Tibial artery (tissue), 4 donors: ENCODE measurements at regions not wholly inside any gene's neighbourhood (a gene's known extent, or its start where the extent isn't known, plus 50 kb on each side); places are given as distances from the start of the nearest gene placed in this dataset.

ENCODE experiments used
- DNase-seq, 2 donors: peaks; one replicate each; pipeline ENCODE4 v3.0.0-alpha.2; 2019
- H3K27ac ChIP-seq, 2 donors: fragments of 200-600 bp; sonication (generic) in 1 of 2; 1 replicate in 1 of 2; 2 replicates in 1 of 2; pipeline ENCODE4 v1.5.1; 2018 to 2019; ENCODE audit warnings: mild to moderate bottlenecking in 1 of 2
- H3K27me3 ChIP-seq, 2 donors: fragments of 200-600 bp; sonication (generic) in 1 of 2; one replicate each; pipeline versions ENCODE4 v1.5.1 to v1.6.0; 2016 to 2019
- H3K36me3 ChIP-seq, 3 donors: fragments of 200-600 bp; sonication (generic) in 2 of 3; one replicate each; pipeline ENCODE4 v1.5.1; 2016 to 2019; ENCODE audit warnings: mild to moderate bottlenecking in 2 of 3
- H3K4me1 ChIP-seq, 4 donors: fragments of 200-600 bp; sonication (generic) in 2 of 4; 1 replicate in 3 of 4; 2 replicates in 1 of 4; pipeline ENCODE4 v1.5.1; 2016 to 2019
- H3K4me3 ChIP-seq, 2 donors: fragments of 200-600 bp; sonication (generic) in 1 of 2; 1 replicate in 1 of 2; 2 replicates in 1 of 2; pipeline ENCODE4 v1.5.1; 2018 to 2019; ENCODE audit warnings: mild to moderate bottlenecking in 2 of 2
- H3K9me3 ChIP-seq, 3 donors: fragments of 200-600 bp; sonication (generic) in 1 of 3; one replicate each; pipeline ENCODE4 v1.5.1; 2016 to 2019
- CTCF ChIP-seq, 2 experiments: fragments of 200-600 bp in 1 of 2; fragments of 450-650 bp in 1 of 2; IDR thresholded peaks; one replicate each; pipeline ENCODE4 v1.5.1; 2017 to 2019; ENCODE audit warnings: antibody characterized with exemption in 2 of 2, mild to moderate bottlenecking in 1 of 2, moderate library complexity in 1 of 2
- intact Hi-C: fragments of 100-400 bp; cut with DNase I; formaldehyde crosslinking; loops from one replicate; pipeline ENCODE4 v1.15.0; 2023; ENCODE audit warnings: low total_unique reads

- Histone ChIP-seq H3K27me3 (no peaks in the 10 kb centered on the region), H3K4me3 (no peak overlapping the region), H3K27ac (no peak overlapping the region), H3K9me3 (no peaks in the 10 kb centered on the region), H3K36me3 (no peaks in the 10 kb centered on the region), H3K4me1 (peaks cover 0 to 16% (median 4%) of the 10 kb centered on the region in 4 donors)
- intact Hi-C loops, result no loop called here
- no peak for DNase-seq
- TF ChIP-seq CTCF (IDR thresholded peaks at IDR 0.05), result no peak
These were observed 565.3 kb upstream of the NEGR1 start for GRCh38 chr1:72847651-72848050.

GRCh38 chr1:72846476-72847278, 564.3 kb upstream of the NEGR1 start:
- intact Hi-C loops, result no loop called here
- DNase-seq, result no peak
- no peak for TF ChIP-seq CTCF (IDR thresholded peaks at IDR 0.05)

GRCh38 chr1:72845981-72846380, 563.6 kb upstream of the NEGR1 start:
- Histone ChIP-seq H3K27me3 (no peaks in the 10 kb centered on the region), H3K27ac (no peak overlapping the region), H3K4me1 (peaks cover 0 to 16% (median 4%) of the 10 kb centered on the region in 4 donors), H3K4me3 (no peak overlapping the region), H3K9me3 (no peaks in the 10 kb centered on the region), H3K36me3 (no peaks in the 10 kb centered on the region)
- no peak for TF ChIP-seq CTCF (IDR thresholded peaks at IDR 0.05)
- intact Hi-C loops, result no loop called here
- no peak for DNase-seq

More at GRCh38 chr1:72846476-72847278, 564.3 kb upstream of the NEGR1 start:
- Histone ChIP-seq H3K27ac (no peak overlapping the region), H3K4me1 (peaks cover 0 to 16% (median 4%) of the 10 kb centered on the region in 4 donors), H3K36me3 (no peaks in the 10 kb centered on the region), H3K9me3 (no peaks in the 10 kb centered on the region), H3K4me3 (no peak overlapping the region), H3K27me3 (no peaks in the 10 kb centered on the region)

- Histone ChIP-seq H3K27ac (no peak overlapping the region), H3K9me3 (no peaks in the 10 kb centered on the region), H3K27me3 (no peaks in the 10 kb centered on the region), H3K4me1 (peaks cover 0 to 16% (median 4%) of the 10 kb centered on the region in 4 donors), H3K4me3 (no peak overlapping the region), H3K36me3 (no peaks in the 10 kb centered on the region)
- TF ChIP-seq CTCF (IDR thresholded peaks at IDR 0.05), result no peak
- intact Hi-C loops, result no loop called here
- no peak for DNase-seq
These were observed 563.0 kb upstream of the NEGR1 start for GRCh38 chr1:72845381-72845780.

- H3K36me3 ChIP-seq, result no peaks in the 10 kb centered on the region
- H3K4me1 ChIP-seq, result peaks cover 0 to 9% (median 0%) of the 10 kb centered on the region in 4 donors
- no peak for DNase-seq
- no peak overlapping the region for H3K27ac ChIP-seq
- H3K9me3 ChIP-seq, result peaks cover 0 to 8% (median 6%) of the 10 kb centered on the region in 3 donors
- intact Hi-C loops, result no loop called here
- TF ChIP-seq CTCF (IDR thresholded peaks at IDR 0.05), result no peak
- H3K27me3 ChIP-seq, result no peaks in the 10 kb centered on the region
- H3K4me3 ChIP-seq, result no peak overlapping the region
These were observed 555.4 kb upstream of the NEGR1 start for GRCh38 chr1:72837781-72838180.
